GM12865 (cell line): ENCODE measurements at regions not wholly inside any gene's neighbourhood (a gene's known extent, or its start where the extent isn't known, plus 50 kb on each side); places are given as distances from the start of the nearest gene placed in this dataset.
"Not testable (repeated sequence)": the region's sequence is repeated elsewhere in the genome, so short reads cannot be mapped to it uniquely, and the experiment has no call there.

Source experiments
- DNase-seq: peaks from one replicate; pipeline ENCODE4 v3.0.0; 2010; ENCODE audit warnings: low read depth
- H3K4me3 ChIP-seq: 2 replicates; pipeline ENCODE4 v1.5.1; 2011; ENCODE audit warnings: mild to moderate bottlenecking, low read depth, low read length, control low read depth
- CTCF ChIP-seq: IDR thresholded peaks from 2 replicates; pipeline ENCODE4 v1.5.1; 2011; ENCODE audit warnings: low read length, control low read depth, low read depth, inconsistent platforms; ENCODE audit not compliant: insufficient read depth; ENCODE audit errors: missing control alignments

DNA sequence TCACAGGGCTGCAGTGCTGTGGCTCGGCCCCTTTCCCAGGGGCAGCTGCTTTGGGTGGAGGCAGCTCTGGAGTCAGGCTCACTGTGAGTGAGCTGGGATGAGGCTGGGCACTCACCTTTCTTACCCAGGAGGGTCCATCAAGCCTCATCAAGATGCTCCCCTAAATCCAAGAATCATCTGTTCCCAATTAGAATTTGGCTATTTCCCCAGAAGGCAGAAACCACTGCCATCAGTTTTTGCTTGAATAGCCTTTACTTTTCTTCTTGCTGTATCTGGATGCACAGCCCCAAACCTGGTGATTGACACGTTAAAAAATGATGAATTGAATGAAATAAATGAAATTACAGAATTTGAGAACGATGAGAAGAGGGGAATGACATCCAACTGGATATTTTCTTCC lies 74.3 kb upstream of the LYZL1 start:
- no peak for TF ChIP-seq CTCF
- no peak overlapping the region for H3K4me3 ChIP-seq
- no peak for DNase-seq

DNA sequence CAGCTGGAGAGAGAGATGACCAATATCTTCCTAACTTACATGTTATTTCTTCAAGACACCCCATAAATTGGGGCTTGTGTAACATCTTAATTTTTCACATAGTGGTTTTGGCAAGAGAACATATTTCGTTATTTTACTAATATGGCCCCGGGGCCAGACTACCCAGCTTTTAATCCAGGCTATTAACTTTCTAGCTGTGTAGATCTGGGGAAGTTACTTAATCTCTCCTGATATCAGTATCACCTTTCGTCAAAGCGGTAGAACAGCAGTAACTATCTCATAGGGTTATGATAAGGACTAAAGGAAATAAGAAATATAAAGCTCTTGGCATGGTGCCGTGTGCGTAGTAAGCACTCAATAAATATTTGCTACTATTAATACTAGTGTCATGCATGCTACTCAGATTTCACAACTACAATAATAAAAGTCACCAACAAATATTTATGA lies 71.6 kb upstream of the LYZL1 start:
- no peak overlapping the region for H3K4me3 ChIP-seq
- no peak for TF ChIP-seq CTCF
- no peak for DNase-seq

DNA sequence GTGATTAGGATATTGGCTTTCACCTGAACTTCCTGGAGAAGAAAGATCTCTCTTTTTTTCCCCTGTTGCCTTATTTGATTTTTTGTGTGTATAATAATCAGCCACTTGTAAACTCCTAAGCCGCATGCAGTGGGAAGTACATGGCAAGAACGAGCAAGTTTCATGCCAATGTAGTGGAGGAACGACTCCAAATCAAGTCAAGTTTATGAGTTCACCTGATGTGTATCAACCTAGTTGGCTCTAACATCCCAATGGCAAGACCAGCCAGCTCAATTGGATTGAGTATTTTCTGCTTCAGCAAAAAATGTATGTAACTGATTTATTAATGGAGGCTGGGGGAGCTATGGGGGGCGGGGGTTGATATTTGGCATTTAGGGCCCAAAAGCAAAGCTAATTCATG lies 65.5 kb upstream of the LYZL1 start:
- no peak for DNase-seq
- TF ChIP-seq CTCF, result no peak
- no peak overlapping the region for H3K4me3 ChIP-seq

- TF ChIP-seq CTCF, result no peak
- no peak overlapping the region for H3K4me3 ChIP-seq
- no peak for DNase-seq
Measured at GRCh38 chr10:29224631-29225030, 64.2 kb upstream of the LYZL1 start.

DNA sequence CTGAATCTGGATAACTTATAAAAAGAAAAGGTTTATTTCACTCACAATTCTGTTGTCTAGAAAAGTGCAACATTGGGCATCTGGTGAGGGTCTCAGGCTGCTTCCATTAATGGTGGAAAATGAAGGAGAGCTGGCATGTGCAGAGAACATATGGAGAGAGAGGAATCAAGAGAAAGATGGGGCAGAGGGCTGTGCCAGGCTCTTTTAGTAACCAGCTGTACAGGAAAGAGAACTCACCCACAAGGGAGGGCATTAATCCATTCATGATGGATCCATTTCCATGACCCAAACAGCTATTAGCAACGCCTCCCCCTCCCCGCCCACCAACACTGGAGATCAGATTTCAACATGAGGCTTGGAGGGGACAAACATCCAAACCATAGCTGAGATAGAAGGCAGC lies 61.7 kb upstream of the LYZL1 start:
- no peak for TF ChIP-seq CTCF
- no peak overlapping the region for H3K4me3 ChIP-seq
- DNase-seq, result no peak

GRCh38 chr10:29228562-29228961 lies 60.3 kb upstream of the LYZL1 start:
- TF ChIP-seq CTCF, result no peak
- H3K4me3 ChIP-seq, result no peak overlapping the region
- no peak for DNase-seq

- TF ChIP-seq CTCF, result no peak
- H3K4me3 ChIP-seq, result no peak overlapping the region
- DNase-seq, result no peak
Measured at GRCh38 chr10:29229258-29229705, 59.6 kb upstream of the LYZL1 start.

DNA sequence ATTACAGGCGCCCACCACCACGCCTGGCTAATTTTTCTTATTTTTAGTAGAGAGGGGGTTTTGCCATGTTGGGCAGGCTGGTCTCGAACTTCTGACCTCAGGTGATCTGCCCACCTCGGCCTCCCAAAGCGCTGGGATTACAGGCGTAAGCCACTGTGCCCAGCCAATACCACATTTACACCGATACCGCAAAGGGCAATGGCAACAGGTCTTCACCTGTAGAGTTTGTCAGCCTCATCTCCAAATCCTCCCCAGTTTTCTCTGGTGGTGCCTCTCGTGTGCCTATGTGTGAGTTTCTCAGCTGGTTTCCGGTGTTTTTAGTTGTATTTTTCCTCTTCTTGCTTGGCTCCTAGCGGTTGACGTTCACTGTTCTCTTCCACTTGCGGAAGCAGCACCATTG lies 52.0 kb upstream of the LYZL1 start:
- not testable (repeated sequence) for H3K4me3 ChIP-seq, DNase-seq
